Body of pancreas (tissue), 4 donors: ENCODE measurements at regions not wholly inside any gene's neighbourhood (a gene's known extent, or its start where the extent isn't known, plus 50 kb on each side); places are given as distances from the start of the nearest gene placed in this dataset.

Source experiments
- POLR2A ChIP-seq, 3 donors: fragments of 450-650 bp; IDR thresholded peaks; one replicate each; pipeline ENCODE4 v1.6.1; 2016; ENCODE audit warnings: antibody characterized with exemption in 3 of 3, mild to moderate bottlenecking in 2 of 3
- TF ChIP-seq, protein P1 (sequence below), 7 experiments: fragments of 450-650 bp in 4 of 7; fragments of 200-600 bp in 3 of 7; sonication (generic) in 3 of 7; IDR thresholded peaks; one replicate each; pipeline ENCODE4 v1.5.1; 2016 to 2019; ENCODE audit warnings: antibody characterized with exemption in 7 of 7

DNA sequence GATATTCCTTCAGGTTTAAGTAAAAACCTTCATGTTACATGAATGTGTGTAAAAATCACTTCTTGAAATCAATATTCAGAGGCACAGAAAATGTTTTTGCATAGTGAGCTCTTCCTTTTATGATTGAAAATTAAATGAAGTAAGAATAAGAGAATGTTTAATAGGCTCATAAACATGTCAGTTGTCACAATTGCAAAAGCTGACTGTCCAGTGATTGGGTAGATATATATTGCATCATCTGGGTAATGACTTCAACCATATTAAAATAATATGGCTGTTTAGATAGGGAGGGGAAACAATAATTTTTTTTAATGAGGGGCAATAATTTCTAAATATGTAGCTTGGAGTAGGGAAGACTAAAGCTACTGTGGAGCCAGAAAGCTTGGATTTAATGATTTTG, 529.8 kb upstream of the GOLIM4 start:
- TF ChIP-seq, protein P1, sequence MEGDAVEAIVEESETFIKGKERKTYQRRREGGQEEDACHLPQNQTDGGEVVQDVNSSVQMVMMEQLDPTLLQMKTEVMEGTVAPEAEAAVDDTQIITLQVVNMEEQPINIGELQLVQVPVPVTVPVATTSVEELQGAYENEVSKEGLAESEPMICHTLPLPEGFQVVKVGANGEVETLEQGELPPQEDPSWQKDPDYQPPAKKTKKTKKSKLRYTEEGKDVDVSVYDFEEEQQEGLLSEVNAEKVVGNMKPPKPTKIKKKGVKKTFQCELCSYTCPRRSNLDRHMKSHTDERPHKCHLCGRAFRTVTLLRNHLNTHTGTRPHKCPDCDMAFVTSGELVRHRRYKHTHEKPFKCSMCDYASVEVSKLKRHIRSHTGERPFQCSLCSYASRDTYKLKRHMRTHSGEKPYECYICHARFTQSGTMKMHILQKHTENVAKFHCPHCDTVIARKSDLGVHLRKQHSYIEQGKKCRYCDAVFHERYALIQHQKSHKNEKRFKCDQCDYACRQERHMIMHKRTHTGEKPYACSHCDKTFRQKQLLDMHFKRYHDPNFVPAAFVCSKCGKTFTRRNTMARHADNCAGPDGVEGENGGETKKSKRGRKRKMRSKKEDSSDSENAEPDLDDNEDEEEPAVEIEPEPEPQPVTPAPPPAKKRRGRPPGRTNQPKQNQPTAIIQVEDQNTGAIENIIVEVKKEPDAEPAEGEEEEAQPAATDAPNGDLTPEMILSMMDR (IDR thresholded peaks at IDR 0.05) = no peak
- no peak for TF ChIP-seq POLR2A (IDR thresholded peaks at IDR 0.05)
